Activated CD8-positive, alpha-beta T cell treated with anti-CD3 and anti-CD28 coated beads for 36 hours (primary cell): ENCODE measurements at regions not wholly inside any gene's neighbourhood (a gene's known extent, or its start where the extent isn't known, plus 50 kb on each side); places are given as distances from the start of the nearest gene placed in this dataset.

Experiments used
- ATAC-seq: fragments of 200-7000 bp; cut with Tn5 transposase; one replicate; pipeline ENCODE4 v1.10.0; 2021; ENCODE audit warnings: mild to moderate bottlenecking, moderate library complexity
- CTCF ChIA-PET: fragments of 350-600 bp; sonication (Branson Sonifier 250); formaldehyde crosslinking; loops from one replicate; lab custom pipeline; 2021; ENCODE audit warnings: antibody characterized with exemption; lab: Charles Lee
- POLR2A ChIA-PET: fragments of 350-600 bp; sonication (Branson Sonifier 250); formaldehyde crosslinking; loops from one replicate; lab custom pipeline; 2021; ENCODE audit warnings: antibody characterized with exemption; lab: Charles Lee
- DNase-seq: peaks from one replicate; pipeline ENCODE4 v3.0.0-alpha.2; 2020
- H3K27ac Mint-ChIP-seq: one replicate; pipeline ENCODE4 v1.8.0; 2021; ENCODE audit warnings: mild to moderate bottlenecking, mixed read lengths
- H3K27me3 Mint-ChIP-seq: one replicate; pipeline ENCODE4 v1.8.0; 2021; ENCODE audit warnings: mixed read lengths
- H3K36me3 Mint-ChIP-seq: one replicate; pipeline ENCODE4 v1.8.0; 2021; ENCODE audit warnings: low read depth, mixed read lengths
- H3K4me1 Mint-ChIP-seq: one replicate; pipeline ENCODE4 v1.8.0; 2021; ENCODE audit warnings: low read depth, mixed read lengths
- H3K4me3 Mint-ChIP-seq: one replicate; pipeline ENCODE4 v1.8.0; 2021; ENCODE audit warnings: mild to moderate bottlenecking, moderate library complexity, mixed read lengths
- H3K9me3 Mint-ChIP-seq: one replicate; pipeline ENCODE4 v1.8.0; 2021; ENCODE audit warnings: mixed read lengths
- intact Hi-C: fragments of 100-400 bp; cut with micrococcal nuclease; formaldehyde crosslinking; loops from one replicate; pipeline ENCODE4 v1.10.0; 2022
- TF ChIP-seq, protein P1 (sequence below): fragments of 200-600 bp; IDR thresholded peaks from one replicate; pipeline ENCODE4 v1.8.0; 2022; ENCODE audit warnings: antibody characterized with exemption, mild to moderate bottlenecking

DNA sequence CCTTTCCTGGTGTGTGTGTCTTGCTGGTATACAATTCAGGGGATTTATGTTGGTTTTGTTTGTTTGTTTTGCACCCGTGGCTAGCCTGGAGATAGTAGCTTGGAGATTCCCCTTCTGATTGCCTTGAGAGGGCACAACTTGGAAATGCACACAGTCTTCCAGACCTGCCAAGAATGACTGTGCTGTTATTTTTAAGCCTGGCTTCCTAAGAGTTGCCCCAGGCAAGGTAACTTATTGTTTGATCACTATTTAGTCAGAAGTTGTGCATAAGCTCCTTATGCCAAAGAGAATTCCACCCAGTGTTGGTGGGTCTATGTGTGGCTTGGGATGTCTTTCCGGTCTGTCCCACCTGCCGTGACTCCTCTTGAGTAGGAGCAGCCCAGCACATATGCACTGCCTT lies 421.9 kb upstream of the KCNN2 start:
- TF ChIP-seq, protein P1, sequence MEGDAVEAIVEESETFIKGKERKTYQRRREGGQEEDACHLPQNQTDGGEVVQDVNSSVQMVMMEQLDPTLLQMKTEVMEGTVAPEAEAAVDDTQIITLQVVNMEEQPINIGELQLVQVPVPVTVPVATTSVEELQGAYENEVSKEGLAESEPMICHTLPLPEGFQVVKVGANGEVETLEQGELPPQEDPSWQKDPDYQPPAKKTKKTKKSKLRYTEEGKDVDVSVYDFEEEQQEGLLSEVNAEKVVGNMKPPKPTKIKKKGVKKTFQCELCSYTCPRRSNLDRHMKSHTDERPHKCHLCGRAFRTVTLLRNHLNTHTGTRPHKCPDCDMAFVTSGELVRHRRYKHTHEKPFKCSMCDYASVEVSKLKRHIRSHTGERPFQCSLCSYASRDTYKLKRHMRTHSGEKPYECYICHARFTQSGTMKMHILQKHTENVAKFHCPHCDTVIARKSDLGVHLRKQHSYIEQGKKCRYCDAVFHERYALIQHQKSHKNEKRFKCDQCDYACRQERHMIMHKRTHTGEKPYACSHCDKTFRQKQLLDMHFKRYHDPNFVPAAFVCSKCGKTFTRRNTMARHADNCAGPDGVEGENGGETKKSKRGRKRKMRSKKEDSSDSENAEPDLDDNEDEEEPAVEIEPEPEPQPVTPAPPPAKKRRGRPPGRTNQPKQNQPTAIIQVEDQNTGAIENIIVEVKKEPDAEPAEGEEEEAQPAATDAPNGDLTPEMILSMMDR, result no peak
- intact Hi-C loops, result no loop called here
- no peaks in the 10 kb centered on the region for H3K4me1 Mint-ChIP-seq
- no peak overlapping the region for H3K4me3 Mint-ChIP-seq
- ChIA-PET CTCF (interaction anchor here (0.6 kb wide), 1 partner anchor 440 kb away, joined by 3 read pairs; no protein-coding TSS in a partner anchor), POLR2A (no interaction called here)
- no peaks in the 10 kb centered on the region for H3K9me3 Mint-ChIP-seq
- H3K27ac Mint-ChIP-seq, result no peak overlapping the region
- no peaks in the 10 kb centered on the region for H3K27me3 Mint-ChIP-seq
- DNase-seq (no peak), ATAC-seq (no peak)
- H3K36me3 Mint-ChIP-seq, result no peaks in the 10 kb centered on the region

DNA sequence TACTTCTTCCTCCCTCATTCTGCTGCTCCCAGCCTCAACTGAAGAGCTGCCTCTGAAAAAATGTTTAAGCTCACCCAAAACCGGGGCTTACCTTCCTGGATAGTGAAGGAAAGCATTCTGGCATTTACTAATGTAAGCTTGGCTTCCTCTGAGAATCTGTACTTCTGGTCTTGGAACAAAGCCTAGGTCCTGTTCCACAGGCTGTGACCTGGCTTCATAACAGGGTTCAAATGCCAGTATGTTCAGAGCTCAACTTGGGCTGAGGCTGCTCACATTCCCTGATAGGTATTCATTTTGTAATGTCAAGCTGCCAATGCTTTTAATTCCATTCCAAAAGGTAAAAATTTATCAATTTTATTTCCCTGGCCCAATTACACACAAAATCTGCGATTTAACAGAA lies 411.7 kb upstream of the KCNN2 start:
- ChIA-PET POLR2A (no interaction called here), CTCF (no interaction called here)
- Mint-ChIP-seq H3K27ac (no peak overlapping the region), H3K9me3 (peaks cover 6% of the 10 kb centered on the region), H3K27me3 (no peaks in the 10 kb centered on the region), H3K4me1 (no peaks in the 10 kb centered on the region), H3K36me3 (no peaks in the 10 kb centered on the region), H3K4me3 (no peak overlapping the region)
- intact Hi-C loops, result no loop called here
- TF ChIP-seq, protein P1, result no peak
- DNase-seq (no peak), ATAC-seq (no peak)

DNA sequence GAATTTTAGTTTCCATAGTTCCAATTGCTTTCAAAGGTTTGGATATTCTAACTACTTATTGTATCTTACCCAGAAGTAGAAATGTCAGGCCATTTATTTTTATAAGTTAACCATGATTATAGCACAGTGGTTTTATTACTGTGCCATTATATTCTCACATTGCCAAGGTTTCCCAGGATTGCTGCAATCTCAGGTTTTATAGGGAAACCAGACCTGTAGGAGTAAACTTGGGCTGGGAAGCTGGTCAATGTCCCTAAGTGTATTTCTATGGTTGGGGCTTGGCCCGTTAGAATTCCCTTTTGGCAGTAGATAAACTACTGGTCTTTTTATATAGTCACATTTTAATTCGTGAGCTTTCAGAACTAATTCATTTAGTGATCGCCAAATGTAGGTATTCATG lies 396.6 kb upstream of the KCNN2 start:
- H3K36me3 Mint-ChIP-seq, result no peaks in the 10 kb centered on the region
- no peak overlapping the region for H3K4me3 Mint-ChIP-seq
- TF ChIP-seq, protein P1, result no peak
- H3K27me3 Mint-ChIP-seq, result no peaks in the 10 kb centered on the region
- no peaks in the 10 kb centered on the region for H3K4me1 Mint-ChIP-seq
- ChIA-PET CTCF (no interaction called here), POLR2A (no interaction called here)
- no peak overlapping the region for H3K27ac Mint-ChIP-seq
- intact Hi-C loops, result no loop called here
- ATAC-seq (no peak), DNase-seq (no peak)
- no peaks in the 10 kb centered on the region for H3K9me3 Mint-ChIP-seq

DNA sequence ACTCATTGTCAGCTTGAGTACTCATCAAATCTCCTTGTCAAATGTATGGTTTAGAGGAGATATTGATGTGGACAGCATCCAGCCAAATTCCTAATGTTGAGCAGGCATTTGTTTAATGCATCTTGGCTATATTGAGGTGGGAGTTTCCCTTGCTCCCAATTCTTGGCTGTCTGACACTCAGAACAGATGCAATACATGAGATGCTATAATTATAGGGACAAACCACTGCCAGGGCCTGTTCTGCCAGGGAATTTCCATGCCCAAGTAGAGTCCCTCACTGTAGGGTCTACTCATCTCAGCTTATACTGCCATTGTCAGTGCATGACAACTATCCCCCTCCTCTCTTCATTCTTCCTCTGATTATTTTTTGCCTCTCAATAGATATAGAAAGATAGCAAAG lies 392.0 kb upstream of the KCNN2 start:
- H3K27me3 Mint-ChIP-seq, result no peaks in the 10 kb centered on the region
- CTCF ChIA-PET, result no interaction called here
- no peak overlapping the region for H3K4me3 Mint-ChIP-seq
- H3K9me3 Mint-ChIP-seq, result no peaks in the 10 kb centered on the region
- DNase-seq, result no peak
- no peak for ATAC-seq
- no peaks in the 10 kb centered on the region for H3K36me3 Mint-ChIP-seq
- no peaks in the 10 kb centered on the region for H3K4me1 Mint-ChIP-seq
- TF ChIP-seq, protein P1, result no peak
- intact Hi-C loops, result no loop called here
- H3K27ac Mint-ChIP-seq, result no peak overlapping the region
- POLR2A ChIA-PET, result no interaction called here

- no peak for ATAC-seq
- Mint-ChIP-seq H3K9me3 (no peaks in the 10 kb centered on the region), H3K36me3 (no peaks in the 10 kb centered on the region), H3K4me3 (no peak overlapping the region), H3K27me3 (no peaks in the 10 kb centered on the region), H3K4me1 (no peaks in the 10 kb centered on the region), H3K27ac (no peak overlapping the region)
- intact Hi-C loops, result no loop called here
- ChIA-PET CTCF (no interaction called here), POLR2A (no interaction called here)
- DNase-seq, result no peak
- TF ChIP-seq, protein P1, result no peak
These were observed 390.4 kb upstream of the KCNN2 start for GRCh38 chr5:113971454-113971853.
